ENCODE measurements at regions not wholly inside any gene's neighbourhood (a gene's known extent, or its start where the extent isn't known, plus 50 kb on each side); places are given as distances from the start of the nearest gene placed in this dataset.

- Mint-ChIP-seq H3K9me3 (no peaks in the 10 kb centered on the region), H3K27me3 (peaks cover 34% of the 10 kb centered on the region), H3K4me3 (no peak overlapping the region), H3K4me1 (ENCODE audit: low read depth) (no peaks in the 10 kb centered on the region), H3K36me3 (ENCODE audit: low read depth) (no peaks in the 10 kb centered on the region), H3K27ac (no peak overlapping the region)
- DNase-seq = no peak
Measured at GRCh38 chr22:27086080-27087044, 429.0 kb downstream of the MIAT start.

- Mint-ChIP-seq H3K27me3 (peaks cover 29% of the 10 kb centered on the region), H3K36me3 (ENCODE audit: low read depth) (no peaks in the 10 kb centered on the region), H3K4me3 (no peak overlapping the region), H3K9me3 (no peaks in the 10 kb centered on the region), H3K27ac (no peak overlapping the region), H3K4me1 (ENCODE audit: low read depth) (no peaks in the 10 kb centered on the region)
- no peak for DNase-seq
Measured at GRCh38 chr22:27087051-27087450, 429.7 kb downstream of the MIAT start.

- Mint-ChIP-seq H3K4me3 (no peak overlapping the region), H3K9me3 (no peaks in the 10 kb centered on the region), H3K4me1 (ENCODE audit: low read depth) (no peaks in the 10 kb centered on the region), H3K27me3 (peaks cover 23% of the 10 kb centered on the region), H3K36me3 (ENCODE audit: low read depth) (no peaks in the 10 kb centered on the region), H3K27ac (no peak overlapping the region)
- DNase-seq = no peak
Measured at GRCh38 chr22:27088026-27088425, 430.6 kb downstream of the MIAT start.

- DNase-seq = no peak
- Mint-ChIP-seq H3K9me3 (no peaks in the 10 kb centered on the region), H3K27me3 (peaks cover 23% of the 10 kb centered on the region), H3K36me3 (ENCODE audit: low read depth) (no peaks in the 10 kb centered on the region), H3K27ac (no peak overlapping the region), H3K4me3 (no peak overlapping the region), H3K4me1 (ENCODE audit: low read depth) (no peaks in the 10 kb centered on the region)
Measured at GRCh38 chr22:27089264-27089663, 431.9 kb downstream of the MIAT start.

GRCh38 chr22:27090611-27091011 is 433.2 kb downstream of the MIAT start:
- Mint-ChIP-seq H3K4me1 (ENCODE audit: low read depth) (no peaks in the 10 kb centered on the region), H3K27ac (no peak overlapping the region), H3K27me3 (peaks cover 18% of the 10 kb centered on the region), H3K4me3 (no peak overlapping the region), H3K9me3 (no peaks in the 10 kb centered on the region), H3K36me3 (ENCODE audit: low read depth) (no peaks in the 10 kb centered on the region)
- DNase-seq = no peak

GRCh38 chr22:27093422-27093821 is 436.0 kb downstream of the MIAT start:
- DNase-seq = no peak
- H3K4me3 Mint-ChIP-seq = no peak overlapping the region
- H3K27me3 Mint-ChIP-seq = peaks cover 12% of the 10 kb centered on the region
- no peaks in the 10 kb centered on the region for H3K9me3 Mint-ChIP-seq
- no peak overlapping the region for H3K27ac Mint-ChIP-seq
- no peaks in the 10 kb centered on the region for H3K4me1 Mint-ChIP-seq (ENCODE audit: low read depth)
- H3K36me3 Mint-ChIP-seq (ENCODE audit: low read depth) = no peaks in the 10 kb centered on the region

GRCh38 chr22:27094633-27095308 is 437.4 kb downstream of the MIAT start:
- no peak overlapping the region for H3K27ac Mint-ChIP-seq
- no peak overlapping the region for H3K4me3 Mint-ChIP-seq
- H3K27me3 Mint-ChIP-seq = peaks cover 18% of the 10 kb centered on the region
- H3K4me1 Mint-ChIP-seq (ENCODE audit: low read depth) = no peaks in the 10 kb centered on the region
- H3K9me3 Mint-ChIP-seq = no peaks in the 10 kb centered on the region
- H3K36me3 Mint-ChIP-seq (ENCODE audit: low read depth) = no peaks in the 10 kb centered on the region
- no peak for DNase-seq

GRCh38 chr22:27097506-27097905 is 440.1 kb downstream of the MIAT start:
- H3K4me1 Mint-ChIP-seq (ENCODE audit: low read depth) = no peaks in the 10 kb centered on the region

GRCh38 chr22:27097933-27098332 is 440.5 kb downstream of the MIAT start:
- no peak overlapping the region for H3K27ac Mint-ChIP-seq
- no peaks in the 10 kb centered on the region for H3K36me3 Mint-ChIP-seq (ENCODE audit: low read depth)
- H3K27me3 Mint-ChIP-seq = peaks cover 47% of the 10 kb centered on the region
- H3K4me3 Mint-ChIP-seq = no peak overlapping the region
- H3K4me1 Mint-ChIP-seq (ENCODE audit: low read depth) = no peaks in the 10 kb centered on the region
- DNase-seq = no peak
- H3K9me3 Mint-ChIP-seq = no peaks in the 10 kb centered on the region

More at GRCh38 chr22:27097506-27097905, 440.1 kb downstream of the MIAT start:
- no peak overlapping the region for H3K27ac Mint-ChIP-seq
- H3K27me3 Mint-ChIP-seq = peaks cover 43% of the 10 kb centered on the region
- DNase-seq = no peak
- H3K9me3 Mint-ChIP-seq = no peaks in the 10 kb centered on the region
- no peak overlapping the region for H3K4me3 Mint-ChIP-seq
- no peaks in the 10 kb centered on the region for H3K36me3 Mint-ChIP-seq (ENCODE audit: low read depth)

GRCh38 chr22:27099946-27100722 is 442.7 kb downstream of the MIAT start:
- Mint-ChIP-seq H3K27ac (no peak overlapping the region), H3K36me3 (ENCODE audit: low read depth) (no peaks in the 10 kb centered on the region), H3K4me1 (ENCODE audit: low read depth) (no peaks in the 10 kb centered on the region), H3K9me3 (no peaks in the 10 kb centered on the region), H3K4me3 (no peak overlapping the region), H3K27me3 (peaks cover 51% of the 10 kb centered on the region)
- no peak for DNase-seq

GRCh38 chr22:27100789-27101188 is 443.4 kb downstream of the MIAT start:
- H3K4me3 Mint-ChIP-seq = no peak overlapping the region
- no peak overlapping the region for H3K27ac Mint-ChIP-seq
- no peaks in the 10 kb centered on the region for H3K36me3 Mint-ChIP-seq (ENCODE audit: low read depth)
- no peaks in the 10 kb centered on the region for H3K4me1 Mint-ChIP-seq (ENCODE audit: low read depth)
- DNase-seq = no peak
- peaks cover 51% of the 10 kb centered on the region for H3K27me3 Mint-ChIP-seq
- H3K9me3 Mint-ChIP-seq = no peaks in the 10 kb centered on the region

GRCh38 chr22:27101288-27101687 is 443.9 kb downstream of the MIAT start:
- H3K36me3 Mint-ChIP-seq (ENCODE audit: low read depth) = no peaks in the 10 kb centered on the region

GRCh38 chr22:27104449-27104848 is 447.1 kb downstream of the MIAT start:
- Mint-ChIP-seq H3K4me3 (no peak overlapping the region), H3K27ac (no peak overlapping the region), H3K36me3 (ENCODE audit: low read depth) (no peaks in the 10 kb centered on the region), H3K27me3 (peaks cover 39% of the 10 kb centered on the region), H3K4me1 (ENCODE audit: low read depth) (no peaks in the 10 kb centered on the region), H3K9me3 (peaks cover 3% of the 10 kb centered on the region)
- no peak for DNase-seq

More at GRCh38 chr22:27101288-27101687, 443.9 kb downstream of the MIAT start:
- DNase-seq = no peak
- no peak overlapping the region for H3K4me3 Mint-ChIP-seq
- H3K27ac Mint-ChIP-seq = no peak overlapping the region
- no peaks in the 10 kb centered on the region for H3K4me1 Mint-ChIP-seq (ENCODE audit: low read depth)
- peaks cover 51% of the 10 kb centered on the region for H3K27me3 Mint-ChIP-seq
- H3K9me3 Mint-ChIP-seq = no peaks in the 10 kb centered on the region

GRCh38 chr22:27105142-27106025 is 448.0 kb downstream of the MIAT start:
- H3K27ac Mint-ChIP-seq = no peak overlapping the region
- H3K36me3 Mint-ChIP-seq (ENCODE audit: low read depth) = no peaks in the 10 kb centered on the region
- peaks cover 29% of the 10 kb centered on the region for H3K27me3 Mint-ChIP-seq
- DNase-seq = no peak
- H3K9me3 Mint-ChIP-seq = peaks cover 4% of the 10 kb centered on the region
- no peak overlapping the region for H3K4me3 Mint-ChIP-seq
- no peaks in the 10 kb centered on the region for H3K4me1 Mint-ChIP-seq (ENCODE audit: low read depth)
